ENCODE measurements at regions not wholly inside any gene's neighbourhood (a gene's known extent, or its start where the extent isn't known, plus 50 kb on each side); places are given as distances from the start of the nearest gene placed in this dataset.

- no peak for TF ChIP-seq TAF1 (IDR thresholded peaks at IDR 0.05; ENCODE audit: borderline replicate concordance, low read depth, low read length)
- TF ChIP-seq POLR2A (IDR thresholded peaks at IDR 0.05; ENCODE audit: low read depth, low read length), result no peak
- no peak for TF ChIP-seq POLR2AphosphoS5 (IDR thresholded peaks at IDR 0.05; ENCODE audit: low read depth, low read length)
- DNase-seq (ENCODE audit: insufficient read length), result no peak
- FAIRE-seq, result no peak
These were observed 214.5 kb downstream of the SNX10 start for GRCh38 chr7:26506196-26506595.

GRCh38 chr7:26507108-26507987 lies 215.7 kb downstream of the SNX10 start:
- no peak for TF ChIP-seq TAF1 (IDR thresholded peaks at IDR 0.05; ENCODE audit: borderline replicate concordance, low read depth, low read length)
- FAIRE-seq (no peak), DNase-seq (ENCODE audit: insufficient read length) (no peak)

DNA sequence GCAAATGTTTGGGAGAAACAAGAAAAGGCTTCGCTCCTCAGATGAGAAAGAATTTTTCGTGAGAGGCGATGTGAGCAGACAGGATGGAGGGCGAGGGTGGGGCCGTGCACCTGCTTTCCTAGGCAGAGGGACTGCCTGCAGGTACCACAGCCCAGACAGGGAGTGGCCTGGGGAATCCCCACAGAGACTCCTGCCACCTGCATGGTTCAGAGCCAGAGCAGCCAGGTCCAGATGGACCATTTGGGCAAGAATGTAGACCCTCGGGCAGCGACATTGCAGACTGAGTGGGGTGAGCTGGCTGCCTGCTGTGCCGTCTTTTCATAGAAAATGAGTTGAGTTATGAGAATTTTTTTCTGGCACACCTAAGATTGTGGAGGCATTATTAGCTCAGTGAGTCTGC lies 216.8 kb downstream of the SNX10 start:
- DNase-seq (ENCODE audit: insufficient read length) (no peak), FAIRE-seq (no peak)
- no peak for TF ChIP-seq POLR2A (IDR thresholded peaks at IDR 0.05; ENCODE audit: low read depth, low read length)
- TF ChIP-seq TAF1 (IDR thresholded peaks at IDR 0.05; ENCODE audit: borderline replicate concordance, low read depth, low read length), result no peak
- no peak for TF ChIP-seq POLR2AphosphoS5 (IDR thresholded peaks at IDR 0.05; ENCODE audit: low read depth, low read length)

GRCh38 chr7:26508917-26509316 lies 217.3 kb downstream of the SNX10 start:
- FAIRE-seq (no peak), DNase-seq (ENCODE audit: insufficient read length) (no peak)
- TF ChIP-seq POLR2AphosphoS5 (IDR thresholded peaks at IDR 0.05; ENCODE audit: low read depth, low read length), result no peak
- no peak for TF ChIP-seq TAF1 (IDR thresholded peaks at IDR 0.05; ENCODE audit: borderline replicate concordance, low read depth, low read length)
- TF ChIP-seq POLR2A (IDR thresholded peaks at IDR 0.05; ENCODE audit: low read depth, low read length), result no peak

DNA sequence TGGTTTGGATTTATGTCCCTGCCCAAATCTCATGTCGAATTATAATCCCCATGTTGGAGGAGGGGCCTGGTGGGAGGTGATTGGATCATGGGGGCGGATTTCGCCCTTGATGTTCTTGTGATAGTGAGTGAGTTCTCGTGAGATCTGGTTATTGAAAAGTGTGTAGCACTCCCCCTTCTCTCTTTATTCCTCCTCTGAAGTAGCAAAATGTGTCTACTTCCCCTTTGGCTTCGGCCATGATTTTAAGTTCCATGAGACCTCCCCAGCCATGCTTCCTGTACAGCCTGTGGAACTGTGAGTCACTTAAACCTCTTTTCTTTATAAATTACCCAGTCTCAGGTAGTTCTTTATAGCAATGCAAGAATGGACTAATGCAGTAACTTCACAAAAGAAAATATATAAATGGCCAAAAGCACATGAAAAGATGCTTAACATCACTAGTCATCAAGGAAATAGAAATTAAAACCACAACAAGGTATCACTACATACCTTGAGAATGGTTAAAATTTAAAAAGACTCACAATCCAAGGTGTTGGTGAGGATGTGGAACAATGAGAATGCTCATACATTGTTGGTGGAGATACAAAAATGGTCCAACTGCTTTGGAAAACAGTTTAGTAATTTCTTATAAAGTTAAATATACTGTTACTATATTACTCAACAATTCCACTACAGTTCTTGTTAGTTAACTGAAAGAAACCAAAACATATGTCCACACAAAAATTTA lies 218.7 kb downstream of the SNX10 start:
- FAIRE-seq (no peak), DNase-seq (ENCODE audit: insufficient read length) (no peak)
- TF ChIP-seq TAF1 (IDR thresholded peaks at IDR 0.05; ENCODE audit: borderline replicate concordance, low read depth, low read length) (no peak), POLR2AphosphoS5 (IDR thresholded peaks at IDR 0.05; ENCODE audit: low read depth, low read length) (no peak), POLR2A (IDR thresholded peaks at IDR 0.05; ENCODE audit: low read depth, low read length) (no peak)

- TF ChIP-seq POLR2AphosphoS5 (IDR thresholded peaks at IDR 0.05; ENCODE audit: low read depth, low read length) (no peak), POLR2A (IDR thresholded peaks at IDR 0.05; ENCODE audit: low read depth, low read length) (no peak), TAF1 (IDR thresholded peaks at IDR 0.05; ENCODE audit: borderline replicate concordance, low read depth, low read length) (no peak)
- DNase-seq (ENCODE audit: insufficient read length) (no peak), FAIRE-seq (no peak)
These were observed 220.2 kb downstream of the SNX10 start for GRCh38 chr7:26511866-26512265.

DNA sequence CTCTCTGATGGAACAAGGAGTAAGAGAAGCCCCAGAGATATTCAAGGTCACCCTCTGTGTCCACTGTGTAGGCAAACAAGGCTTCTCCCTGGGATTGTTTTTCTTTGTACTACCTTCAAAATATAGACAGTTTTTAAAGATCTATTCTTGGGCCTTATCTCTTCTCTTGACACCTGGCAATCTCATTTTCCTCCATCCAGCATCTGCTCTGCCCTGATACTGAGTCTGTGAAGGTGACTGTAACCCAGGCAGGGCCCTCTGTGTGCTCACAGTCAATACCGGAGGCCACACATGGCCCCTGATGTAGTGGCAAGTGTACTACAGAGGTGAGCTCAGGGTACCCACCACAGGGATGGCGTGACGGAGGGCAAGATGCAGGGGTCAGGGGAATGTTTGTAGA lies 221.1 kb downstream of the SNX10 start:
- DNase-seq (ENCODE audit: insufficient read length) (no peak), FAIRE-seq (no peak)
- TF ChIP-seq POLR2AphosphoS5 (IDR thresholded peaks at IDR 0.05; ENCODE audit: low read depth, low read length), result no peak

GRCh38 chr7:26513948-26514347 lies 222.3 kb downstream of the SNX10 start:
- no peak for FAIRE-seq
- no peak for DNase-seq (ENCODE audit: insufficient read length)
- TF ChIP-seq POLR2AphosphoS5 (IDR thresholded peaks at IDR 0.05; ENCODE audit: low read depth, low read length) (no peak), TAF1 (IDR thresholded peaks at IDR 0.05; ENCODE audit: borderline replicate concordance, low read depth, low read length) (no peak), POLR2A (IDR thresholded peaks at IDR 0.05; ENCODE audit: low read depth, low read length) (no peak)

GRCh38 chr7:26514633-26515032 lies 223.0 kb downstream of the SNX10 start:
- DNase-seq (ENCODE audit: insufficient read length) (no peak), FAIRE-seq (no peak)
- no peak for TF ChIP-seq POLR2A (IDR thresholded peaks at IDR 0.05; ENCODE audit: low read depth, low read length)
- no peak for TF ChIP-seq POLR2AphosphoS5 (IDR thresholded peaks at IDR 0.05; ENCODE audit: low read depth, low read length)
- TF ChIP-seq TAF1 (IDR thresholded peaks at IDR 0.05; ENCODE audit: borderline replicate concordance, low read depth, low read length), result no peak

DNA sequence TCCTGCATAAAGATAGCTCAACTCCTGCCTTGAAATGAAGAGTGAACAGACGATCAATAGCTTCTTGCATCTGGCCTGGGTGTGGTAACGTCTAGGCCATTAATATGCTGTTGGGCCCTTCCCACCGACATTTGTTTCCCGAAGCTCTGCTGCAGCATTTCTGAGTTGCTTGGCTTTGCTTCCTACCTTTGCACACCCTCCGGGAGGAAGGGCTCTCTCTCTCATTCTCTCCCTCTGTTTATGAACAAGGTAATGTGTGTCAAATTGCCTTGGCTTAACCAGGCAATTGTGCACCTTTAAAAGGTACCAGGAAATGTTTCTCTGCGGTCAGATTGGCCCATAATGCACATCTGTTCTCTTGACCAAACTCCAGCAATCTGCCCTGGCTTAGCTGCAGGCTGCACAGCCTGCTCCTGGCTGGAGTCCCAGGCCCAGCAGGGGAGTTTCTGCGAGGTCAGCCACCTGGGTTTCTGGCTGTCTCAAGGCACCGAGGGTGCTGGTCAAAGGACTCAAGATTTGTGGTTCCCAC lies 223.7 kb downstream of the SNX10 start:
- no peak for DNase-seq (ENCODE audit: insufficient read length)
- no peak for TF ChIP-seq POLR2AphosphoS5 (IDR thresholded peaks at IDR 0.05; ENCODE audit: low read depth, low read length)
- TF ChIP-seq POLR2A (IDR thresholded peaks at IDR 0.05; ENCODE audit: low read depth, low read length), result no peak
- no peak for TF ChIP-seq TAF1 (IDR thresholded peaks at IDR 0.05; ENCODE audit: borderline replicate concordance, low read depth, low read length)
- FAIRE-seq, result peak; percentile 56

GRCh38 chr7:26520483-26520882 lies 228.8 kb downstream of the SNX10 start:
- TF ChIP-seq POLR2AphosphoS5 (IDR thresholded peaks at IDR 0.05; ENCODE audit: low read depth, low read length), result no peak
- TF ChIP-seq TAF1 (IDR thresholded peaks at IDR 0.05; ENCODE audit: borderline replicate concordance, low read depth, low read length), result no peak
- no peak for TF ChIP-seq POLR2A (IDR thresholded peaks at IDR 0.05; ENCODE audit: low read depth, low read length)
- FAIRE-seq (no peak), DNase-seq (ENCODE audit: insufficient read length) (no peak)

GRCh38 chr7:26522633-26523032 lies 231.0 kb downstream of the SNX10 start:
- FAIRE-seq (no peak), DNase-seq (ENCODE audit: insufficient read length) (no peak)
- TF ChIP-seq TAF1 (IDR thresholded peaks at IDR 0.05; ENCODE audit: borderline replicate concordance, low read depth, low read length), result no peak
- no peak for TF ChIP-seq POLR2AphosphoS5 (IDR thresholded peaks at IDR 0.05; ENCODE audit: low read depth, low read length)
- no peak for TF ChIP-seq POLR2A (IDR thresholded peaks at IDR 0.05; ENCODE audit: low read depth, low read length)

All from GM12892 (cell line).